Urinary bladder (tissue), 3 donors: ENCODE measurements at regions not wholly inside any gene's neighbourhood (a gene's known extent, or its start where the extent isn't known, plus 50 kb on each side); places are given as distances from the start of the nearest gene placed in this dataset.
"Not testable (repeated sequence)": the region's sequence is repeated elsewhere in the genome, so short reads cannot be mapped to it uniquely, and the experiment has no call there.

Experiments
- DNase-seq: peaks from one replicate; pipeline ENCODE4 v3.0.0-alpha.2; 2015; ENCODE audit errors: extremely low spot score
- H3K27ac ChIP-seq: one replicate; pipeline ENCODE4 v1.5.1; 2013; ENCODE audit warnings: low read depth, mild to moderate bottlenecking, moderate library complexity
- H3K36me3 ChIP-seq: one replicate; pipeline ENCODE4 v1.6.1; 2013; ENCODE audit warnings: mild to moderate bottlenecking, moderate library complexity; ENCODE audit not compliant: insufficient read depth
- H3K4me1 ChIP-seq: one replicate; pipeline ENCODE4 v1.6.1; 2013; ENCODE audit warnings: mild to moderate bottlenecking, moderate library complexity; ENCODE audit not compliant: insufficient read depth
- H3K4me3 ChIP-seq: one replicate; pipeline ENCODE4 v1.5.1; 2013; ENCODE audit warnings: low read depth, low read length
- WGBS: extraction: QIAGEN DNeasy Blood & Tissue Kit; methylation state at CpG from one replicate; pipeline ENCODE4 v1.1.7; 2013; 5-methylcytosine and 5-hydroxymethylcytosine counted together
- donor health status: healthy with polysubstance abuse.
- donor health status: healthy.

DNA sequence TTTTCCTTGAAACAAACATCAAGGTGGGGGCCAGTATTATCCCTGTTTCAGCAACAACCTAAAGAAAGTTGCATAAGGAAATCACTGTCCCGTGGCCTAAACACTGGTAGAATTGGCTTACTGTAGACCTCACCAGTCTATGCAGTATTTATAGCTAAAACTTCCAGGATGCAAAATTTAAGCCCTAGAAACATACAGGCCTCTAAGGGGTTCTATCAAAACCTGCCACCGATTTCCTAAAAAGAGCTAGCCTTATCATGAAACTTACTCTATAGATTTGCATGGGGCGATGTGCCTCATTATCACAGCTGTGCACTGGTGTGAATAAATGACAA, 84.3 kb upstream of the FOXQ1 start:
- no peak for DNase-seq
- Histone ChIP-seq H3K4me3 (no peak overlapping the region), H3K27ac (no peak overlapping the region), H3K4me1 (no peaks in the 10 kb centered on the region), H3K36me3 (no peaks in the 10 kb centered on the region)
- 83% methylated on average over 3 of the region's 3 CpGs for WGBS

GRCh38 chr6:1226277-1227099, 85.4 kb upstream of the FOXQ1 start:
- H3K4me3 ChIP-seq = no peak overlapping the region
- no peak overlapping the region for H3K27ac ChIP-seq
- WGBS = 52% methylated on average over 18 of the region's 18 CpGs
- no peaks in the 10 kb centered on the region for H3K36me3 ChIP-seq
- DNase-seq = no peak
- H3K4me1 ChIP-seq = no peaks in the 10 kb centered on the region

DNA sequence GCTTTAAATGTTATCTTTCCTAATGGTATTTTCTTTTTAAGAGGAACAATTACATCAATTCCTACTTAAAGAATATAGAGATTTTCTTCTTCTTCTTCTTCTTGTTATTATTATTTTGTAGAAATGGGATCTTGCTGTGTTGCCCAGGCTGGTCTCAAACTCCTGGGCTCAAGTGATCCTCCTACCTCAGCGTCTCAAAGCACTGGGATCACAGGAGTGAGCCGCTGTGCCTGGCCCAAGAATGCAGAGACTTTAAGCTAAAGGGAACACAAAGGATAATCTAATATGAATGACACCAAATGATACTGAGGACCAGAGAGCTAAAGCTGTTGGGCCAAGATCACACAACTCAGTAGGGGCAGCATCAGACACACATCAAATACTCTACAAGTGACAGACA, 87.4 kb upstream of the FOXQ1 start:
- H3K4me1 ChIP-seq = no peaks in the 10 kb centered on the region
- H3K4me3 ChIP-seq = no peak overlapping the region
- no peak overlapping the region for H3K27ac ChIP-seq
- no peak for DNase-seq
- WGBS = 90% methylated on average over 2 of the region's 2 CpGs
- no peaks in the 10 kb centered on the region for H3K36me3 ChIP-seq

DNA sequence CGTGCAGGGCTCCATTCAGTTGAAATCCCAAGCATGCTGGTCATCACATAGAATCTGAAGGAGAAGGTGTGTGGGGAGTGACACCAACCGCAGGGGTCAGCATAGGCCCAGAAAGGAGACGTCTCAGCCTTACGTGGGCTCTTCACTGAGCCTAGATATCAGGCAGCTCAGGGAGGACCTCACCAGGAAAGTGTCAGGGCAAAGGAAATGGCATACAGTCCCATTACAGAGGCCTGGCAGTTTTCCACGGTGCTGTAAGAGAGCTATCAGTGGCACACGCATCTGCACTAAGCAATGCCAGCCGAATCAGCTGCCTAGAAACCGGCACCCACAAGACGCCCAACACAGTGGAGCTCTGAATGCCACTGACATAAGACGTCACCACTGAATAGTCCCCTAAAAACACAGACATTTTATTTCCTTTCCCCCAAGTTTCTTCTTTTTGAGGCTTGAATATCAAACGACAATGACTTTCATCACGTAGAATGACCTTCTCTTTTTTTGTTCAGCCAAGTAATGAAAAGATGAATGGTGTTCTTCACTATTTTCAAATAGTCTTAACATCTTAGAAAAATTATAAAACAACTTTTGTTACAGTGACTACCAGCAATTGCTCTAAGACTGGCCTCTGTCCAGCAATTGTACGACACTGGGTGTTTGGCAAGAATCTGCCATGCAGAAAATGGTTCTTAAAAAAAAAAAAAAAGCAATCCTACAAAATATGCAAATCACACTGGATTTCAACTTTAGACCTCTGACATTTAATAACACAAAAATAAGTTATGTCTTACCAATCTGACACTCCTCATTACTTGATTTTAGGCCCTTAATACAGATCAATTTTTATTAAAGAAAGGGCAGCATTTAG, 88.9 kb upstream of the FOXQ1 start:
- no peak overlapping the region for H3K4me3 ChIP-seq
- no peak for DNase-seq
- WGBS = 74% methylated on average over 13 of the region's 13 CpGs
- H3K4me1 ChIP-seq = no peaks in the 10 kb centered on the region
- H3K36me3 ChIP-seq = no peaks in the 10 kb centered on the region
- no peak overlapping the region for H3K27ac ChIP-seq

DNA sequence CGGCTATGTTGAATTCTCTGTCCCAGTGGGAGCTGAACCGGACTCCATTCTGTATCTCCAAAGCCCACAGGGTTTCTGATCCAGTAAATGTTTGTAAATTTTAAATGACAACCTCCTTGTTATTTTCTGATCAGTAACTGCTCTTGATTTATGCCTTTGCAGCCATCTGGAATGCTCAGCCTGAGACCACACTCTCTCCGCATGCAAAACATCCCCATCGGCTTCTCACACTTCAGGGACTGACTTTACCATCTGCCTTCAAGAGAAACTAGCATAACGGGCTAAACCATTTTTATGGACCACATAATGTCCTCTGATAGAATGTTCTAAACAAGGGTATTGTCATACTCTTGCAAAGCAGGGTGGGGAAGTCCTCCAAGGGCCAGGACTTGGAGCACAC, 94.5 kb upstream of the FOXQ1 start:
- DNase-seq = no peak
- no peaks in the 10 kb centered on the region for H3K36me3 ChIP-seq
- H3K4me3 ChIP-seq = no peak overlapping the region
- no peaks in the 10 kb centered on the region for H3K4me1 ChIP-seq
- H3K27ac ChIP-seq = no peak overlapping the region
- 84% methylated on average over 5 of the region's 5 CpGs for WGBS

- DNase-seq = no peak
- Histone ChIP-seq H3K36me3 (no peaks in the 10 kb centered on the region), H3K27ac (no peak overlapping the region), H3K4me1 (no peaks in the 10 kb centered on the region), H3K4me3 (no peak overlapping the region)
- WGBS = 65% methylated on average over 6 of the region's 6 CpGs
These were observed 95.4 kb upstream of the FOXQ1 start for GRCh38 chr6:1216488-1216974.

GRCh38 chr6:1215884-1216487, 95.9 kb upstream of the FOXQ1 start:
- Histone ChIP-seq H3K36me3 (no peaks in the 10 kb centered on the region), H3K27ac (no peak overlapping the region), H3K4me1 (no peaks in the 10 kb centered on the region), H3K4me3 (no peak overlapping the region)
- DNase-seq = no peak
- 87% methylated on average over 11 of the region's 11 CpGs for WGBS

- Histone ChIP-seq H3K27ac (no peak overlapping the region), H3K4me1 (no peaks in the 10 kb centered on the region), H3K36me3 (no peaks in the 10 kb centered on the region), H3K4me3 (no peak overlapping the region)
- no peak for DNase-seq
- WGBS = 88% methylated on average over 3 of the region's 3 CpGs
These were observed 96.9 kb upstream of the FOXQ1 start for GRCh38 chr6:1215023-1215422.

DNA sequence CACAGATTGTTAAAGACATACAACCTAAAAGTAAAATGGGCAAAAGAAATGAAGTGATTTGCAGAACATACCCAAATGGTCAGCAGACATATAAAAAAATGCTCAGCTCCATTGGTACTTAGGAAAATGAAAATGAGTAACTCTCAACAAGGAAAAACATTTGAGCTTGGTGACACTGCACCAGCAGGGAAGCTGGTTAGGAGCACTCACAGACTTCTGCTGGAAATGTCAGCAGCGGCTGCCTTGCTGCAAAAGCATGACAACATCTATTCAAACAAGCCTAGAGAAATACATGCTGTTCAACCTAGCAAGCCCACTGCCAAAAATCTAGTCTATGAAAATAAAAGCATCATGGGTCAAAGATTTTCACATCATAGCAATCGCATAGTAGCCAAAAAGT, 99.0 kb upstream of the FOXQ1 start:
- DNase-seq = no peak
- Histone ChIP-seq H3K4me3 (no peak overlapping the region), H3K27ac (no peak overlapping the region), H3K4me1 (no peaks in the 10 kb centered on the region), H3K36me3 (no peaks in the 10 kb centered on the region)
- 50% methylated on average over 2 of the region's 2 CpGs for WGBS

- H3K4me3 ChIP-seq, DNase-seq, H3K27ac ChIP-seq, H3K36me3 ChIP-seq, H3K4me1 ChIP-seq: not testable (repeated sequence)
These were observed 99.8 kb upstream of the FOXQ1 start for GRCh38 chr6:1212138-1212537.

GRCh38 chr6:1210631-1211030, 101.3 kb upstream of the FOXQ1 start:
- not testable (repeated sequence) for H3K36me3 ChIP-seq, H3K4me1 ChIP-seq, H3K27ac ChIP-seq, H3K4me3 ChIP-seq, DNase-seq
- 88% methylated on average over 1 of the region's 1 CpG for WGBS

DNA sequence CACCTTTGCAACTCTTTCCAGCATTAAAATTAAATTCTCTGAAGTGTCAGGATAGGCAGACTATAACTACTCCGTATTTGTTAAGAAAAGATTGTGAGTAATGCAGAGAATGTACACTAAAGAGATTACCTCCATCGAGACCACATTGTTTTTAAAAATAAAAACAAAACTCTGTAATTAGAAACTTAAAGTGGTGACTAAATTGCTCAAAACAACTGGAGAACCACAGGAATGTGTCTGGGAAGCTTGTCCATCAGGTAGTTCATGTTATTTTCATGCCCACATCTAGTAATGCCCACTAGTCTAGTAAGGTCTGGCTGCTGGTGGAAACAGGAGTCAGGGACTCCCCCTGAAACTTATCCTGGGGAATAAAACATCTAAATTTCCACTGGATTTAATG, 103.0 kb upstream of the FOXQ1 start:
- H3K27ac ChIP-seq = no peak overlapping the region
- no peaks in the 10 kb centered on the region for H3K4me1 ChIP-seq
- 72% methylated on average over 2 of the region's 2 CpGs for WGBS
- H3K4me3 ChIP-seq = no peak overlapping the region
- H3K36me3 ChIP-seq = no peaks in the 10 kb centered on the region
- DNase-seq = no peak

DNA sequence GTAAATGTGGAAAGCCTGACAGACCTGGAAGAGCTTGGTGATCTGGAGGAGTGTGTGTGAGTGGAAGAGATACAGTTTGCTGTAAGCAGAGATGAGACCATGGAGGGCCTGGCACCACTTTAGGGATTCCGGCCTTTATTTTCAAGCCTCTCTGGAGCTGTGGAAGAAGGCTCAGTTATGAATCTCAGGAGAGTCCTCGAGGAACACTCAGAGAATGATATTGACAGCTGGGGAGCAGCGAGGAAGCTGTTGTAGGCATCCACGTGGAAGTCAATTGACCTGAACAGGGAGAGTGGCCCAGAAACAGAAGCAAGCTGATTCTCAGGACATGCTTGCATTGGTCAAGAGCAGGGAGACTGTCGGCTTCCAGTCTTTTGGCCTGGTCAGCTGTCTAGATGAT, 108.4 kb upstream of the FOXQ1 start:
- no peaks in the 10 kb centered on the region for H3K4me1 ChIP-seq

GRCh38 chr6:1202201-1202600, 109.7 kb upstream of the FOXQ1 start:
- Histone ChIP-seq H3K27ac (no peak overlapping the region), H3K4me1 (no peaks in the 10 kb centered on the region), H3K4me3 (no peak overlapping the region), H3K36me3 (no peaks in the 10 kb centered on the region)
- WGBS = 82% methylated on average over 7 of the region's 7 CpGs
- no peak for DNase-seq

More for the DNA sequence above, 108.4 kb upstream of the FOXQ1 start:
- no peak for DNase-seq
- H3K27ac ChIP-seq = no peak overlapping the region
- 83% methylated on average over 5 of the region's 5 CpGs for WGBS
- no peak overlapping the region for H3K4me3 ChIP-seq
- H3K36me3 ChIP-seq = no peaks in the 10 kb centered on the region
